ENCODE measurements at regions not wholly inside any gene's neighbourhood (a gene's known extent, or its start where the extent isn't known, plus 50 kb on each side); places are given as distances from the start of the nearest gene placed in this dataset.
A peak's percentile ranks its signal among the peaks of the same experiment; 100 is the strongest.

GRCh38 chr20:39623584-39624234, 661.6 kb downstream of the DHX35 start:
- WGBS, 2 donors = 35 to 43% methylated on average over 2 of the region's 2 CpGs
- Histone ChIP-seq H3K27me3 (no peaks in the 10 kb centered on the region), H3K4me1 (peaks cover 0 to 7% (median 0%) of the 10 kb centered on the region in 4 donors), H3K27ac (peak overlapping the region in 1 of 4 donors; percentile 15), H3K4me3 (no peak overlapping the region), H3K9me3 (no peaks in the 10 kb centered on the region), H3K36me3 (no peaks in the 10 kb centered on the region)
- no peak for TF ChIP-seq CTCF (IDR thresholded peaks at IDR 0.05)
- TF ChIP-seq EP300 (IDR thresholded peaks at IDR 0.05) = peak in 1 of 2 donors; percentile 34
- DNase-seq (ENCODE audit: low spot score in 2 of 2) = peak in 1 of 2 donors; percentile 28

GRCh38 chr20:39619271-39619785, 657.2 kb downstream of the DHX35 start:
- no peaks in the 10 kb centered on the region for H3K27me3 ChIP-seq
- 64 to 80% methylated on average over 1 of the region's 1 CpG for WGBS, 2 donors
- no peak for TF ChIP-seq EP300 (IDR thresholded peaks at IDR 0.05)
- no peak for TF ChIP-seq POLR2A (IDR thresholded peaks at IDR 0.05)
- TF ChIP-seq CTCF (IDR thresholded peaks at IDR 0.05) = no peak
- no peak for DNase-seq (ENCODE audit: low spot score in 2 of 2)
- H3K9me3 ChIP-seq = no peaks in the 10 kb centered on the region
- no peak overlapping the region for H3K4me3 ChIP-seq
- H3K4me1 ChIP-seq = peaks cover 0 to 6% (median 0%) of the 10 kb centered on the region in 4 donors
- no peak overlapping the region for H3K27ac ChIP-seq
- H3K36me3 ChIP-seq = no peaks in the 10 kb centered on the region

GRCh38 chr20:39611901-39612300, 649.8 kb downstream of the DHX35 start:
- Histone ChIP-seq H3K4me3 (no peak overlapping the region), H3K36me3 (no peaks in the 10 kb centered on the region), H3K9me3 (peaks cover 0 to 12% (median 0%) of the 10 kb centered on the region in 4 donors), H3K27me3 (no peaks in the 10 kb centered on the region), H3K4me1 (no peaks in the 10 kb centered on the region), H3K27ac (no peak overlapping the region)
- 80 to 85% methylated on average over 3 of the region's 3 CpGs for WGBS, 2 donors
- no peak for TF ChIP-seq CTCF (IDR thresholded peaks at IDR 0.05)
- no peak for TF ChIP-seq EP300 (IDR thresholded peaks at IDR 0.05)
- TF ChIP-seq POLR2A (IDR thresholded peaks at IDR 0.05) = no peak
- no peak for DNase-seq (ENCODE audit: low spot score in 2 of 2)

GRCh38 chr20:39607141-39607540, 645.0 kb downstream of the DHX35 start:
- H3K36me3 ChIP-seq = no peaks in the 10 kb centered on the region
- H3K27ac ChIP-seq = no peak overlapping the region
- no peak overlapping the region for H3K4me3 ChIP-seq
- peaks cover 0 to 12% (median 0%) of the 10 kb centered on the region in 4 donors for H3K9me3 ChIP-seq
- no peaks in the 10 kb centered on the region for H3K27me3 ChIP-seq
- WGBS, 2 donors = 20 to 28% methylated on average over 1 of the region's 1 CpG
- TF ChIP-seq CTCF (IDR thresholded peaks at IDR 0.05) (no peak), EP300 (IDR thresholded peaks at IDR 0.05) (no peak), POLR2A (IDR thresholded peaks at IDR 0.05) (no peak)
- no peaks in the 10 kb centered on the region for H3K4me1 ChIP-seq
- DNase-seq (ENCODE audit: low spot score in 2 of 2) = no peak

- Histone ChIP-seq H3K36me3 (no peaks in the 10 kb centered on the region), H3K27me3 (no peaks in the 10 kb centered on the region), H3K9me3 (peaks cover 0 to 12% (median 0%) of the 10 kb centered on the region in 4 donors), H3K27ac (no peak overlapping the region), H3K4me1 (no peaks in the 10 kb centered on the region), H3K4me3 (no peak overlapping the region)
- WGBS, 2 donors = 85 to 89% methylated on average over 3 of the region's 3 CpGs
- TF ChIP-seq CTCF (IDR thresholded peaks at IDR 0.05) (no peak), EP300 (IDR thresholded peaks at IDR 0.05) (no peak), POLR2A (IDR thresholded peaks at IDR 0.05) (no peak)
- no peak for DNase-seq (ENCODE audit: low spot score in 2 of 2)
These were observed 643.8 kb downstream of the DHX35 start for GRCh38 chr20:39605908-39606307.

Measured in tibial nerve (tissue), 4 donors.